Adrenal gland (tissue), 9 donors: ENCODE measurements at regions not wholly inside any gene's neighbourhood (a gene's known extent, or its start where the extent isn't known, plus 50 kb on each side); places are given as distances from the start of the nearest gene placed in this dataset.

Experiments used
- DNase-seq, 7 donors: peaks; one replicate each; pipeline ENCODE4 v3.0.0-alpha.2; 2019 to 2020
- H3K27ac ChIP-seq, 5 donors: fragments of 200-600 bp; sonication (generic) in 4 of 5; 1 replicate in 3 of 5; 2 replicates in 2 of 5; pipeline versions ENCODE4 v1.5.1 to v1.8.0; 2016 to 2020; ENCODE audit warnings: mild to moderate bottlenecking in 1 of 5
- H3K27me3 ChIP-seq: fragments of 200-600 bp; 2 replicates; pipeline ENCODE4 v1.8.0; 2021
- H3K36me3 ChIP-seq, 2 donors: fragments of 200-600 bp; replicated peaks in 1 of 2; 1 replicate in 1 of 2; 2 replicates in 1 of 2; pipeline versions ENCODE4 v1.5.1 to v1.8.0; 2018 to 2022
- H3K4me1 ChIP-seq, 2 donors: fragments of 200-600 bp; replicated peaks in 1 of 2; 1 replicate in 1 of 2; 2 replicates in 1 of 2; pipeline versions ENCODE4 v1.5.1 to v1.8.0; 2018 to 2021
- H3K4me3 ChIP-seq, 4 donors: fragments of 200-600 bp; sonication (generic) in 3 of 4; one replicate each; pipeline ENCODE4 v1.5.1; 2016 to 2018
- H3K9me3 ChIP-seq, 3 donors: fragments of 200-600 bp; sonication (generic) in 1 of 3; replicated peaks in 1 of 3; 1 replicate in 2 of 3; 2 replicates in 1 of 3; pipeline versions ENCODE4 v1.5.1 to v1.8.0; 2016 to 2021
- POLR2A ChIP-seq, 2 donors: fragments of 450-650 bp; IDR thresholded peaks; one replicate each; pipeline ENCODE4 v1.6.1; 2017; ENCODE audit warnings: antibody characterized with exemption in 2 of 2, mild to moderate bottlenecking in 2 of 2, moderate library complexity in 1 of 2
- WGBS, 4 donors: extraction: QIAGEN DNeasy Blood & Tissue Kit in 2 of 4; methylation state at CpG; one replicate each; pipeline versions ENCODE4 v1.1.5 to v1.1.7; 2013 to 2017; 5-methylcytosine and 5-hydroxymethylcytosine counted together
- intact Hi-C, 2 donors: fragments of 100-400 bp; cut with DNase I; formaldehyde crosslinking; loops; one replicate each; pipeline versions ENCODE4 v1.14.1 to v1.15.0; 2022 to 2023
- TF ChIP-seq, protein P1 (sequence below), 6 experiments: fragments of 450-650 bp in 4 of 6; fragments of 200-600 bp in 2 of 6; sonication (generic) in 1 of 6; IDR thresholded peaks; 1 replicate in 5 of 6; 2 replicates in 1 of 6; pipeline versions ENCODE4 v1.5.1 to v1.8.0; 2016 to 2021; ENCODE audit warnings: antibody characterized with exemption in 6 of 6, mild to moderate bottlenecking in 2 of 6, moderate library complexity in 1 of 6
- donor health status: healthy with polysubstance abuse.
- donor health status: Bipolar disorder and iron deficiency.
- donor health status: DM: yes; HTN: yes; CAD: no.
- donor health status: DM: no; HTN: no; CAD: no.
- donor health status: DM: no; HTN: no; CAD: no.

DNA sequence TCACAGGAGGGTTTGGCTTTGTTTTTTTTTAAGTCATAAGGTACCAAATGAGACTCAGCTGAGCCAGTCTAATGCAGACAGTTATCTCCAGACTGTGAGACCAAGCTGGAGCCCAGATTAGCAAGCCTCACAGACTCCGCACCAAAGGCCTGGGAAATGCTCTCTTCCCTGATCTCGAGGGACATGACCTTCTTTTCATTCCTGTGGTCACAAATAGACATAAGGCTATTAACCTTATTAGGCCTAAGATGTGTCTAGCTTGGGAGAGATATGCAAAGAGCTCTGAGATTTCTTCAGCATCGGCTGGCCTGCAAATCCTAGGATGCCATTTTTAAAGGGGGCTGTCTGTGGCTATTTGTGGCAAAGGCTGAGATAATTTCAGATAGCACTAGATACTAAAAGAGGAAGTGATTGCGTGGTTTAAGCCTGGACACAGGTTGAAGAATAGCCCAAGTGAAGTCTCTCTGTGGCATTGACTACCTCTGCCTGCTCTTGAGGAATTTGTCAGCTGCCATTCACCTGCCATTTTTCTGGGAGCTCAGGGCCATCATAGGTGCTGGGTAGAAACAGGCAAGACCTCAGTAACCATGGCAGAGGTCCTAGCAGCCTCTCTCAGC, 301.3 kb downstream of the SIPA1L2 start:
- Histone ChIP-seq H3K4me1 (no peaks in the 10 kb centered on the region), H3K36me3 (no peaks in the 10 kb centered on the region), H3K27me3 (no peaks in the 10 kb centered on the region), H3K27ac (no peak overlapping the region), H3K9me3 (no peaks in the 10 kb centered on the region), H3K4me3 (no peak overlapping the region)
- 48 to 78% (median 66%) methylated on average over 4 of the region's 4 CpGs for WGBS, 4 donors
- no peak for DNase-seq
- TF ChIP-seq, protein P1, sequence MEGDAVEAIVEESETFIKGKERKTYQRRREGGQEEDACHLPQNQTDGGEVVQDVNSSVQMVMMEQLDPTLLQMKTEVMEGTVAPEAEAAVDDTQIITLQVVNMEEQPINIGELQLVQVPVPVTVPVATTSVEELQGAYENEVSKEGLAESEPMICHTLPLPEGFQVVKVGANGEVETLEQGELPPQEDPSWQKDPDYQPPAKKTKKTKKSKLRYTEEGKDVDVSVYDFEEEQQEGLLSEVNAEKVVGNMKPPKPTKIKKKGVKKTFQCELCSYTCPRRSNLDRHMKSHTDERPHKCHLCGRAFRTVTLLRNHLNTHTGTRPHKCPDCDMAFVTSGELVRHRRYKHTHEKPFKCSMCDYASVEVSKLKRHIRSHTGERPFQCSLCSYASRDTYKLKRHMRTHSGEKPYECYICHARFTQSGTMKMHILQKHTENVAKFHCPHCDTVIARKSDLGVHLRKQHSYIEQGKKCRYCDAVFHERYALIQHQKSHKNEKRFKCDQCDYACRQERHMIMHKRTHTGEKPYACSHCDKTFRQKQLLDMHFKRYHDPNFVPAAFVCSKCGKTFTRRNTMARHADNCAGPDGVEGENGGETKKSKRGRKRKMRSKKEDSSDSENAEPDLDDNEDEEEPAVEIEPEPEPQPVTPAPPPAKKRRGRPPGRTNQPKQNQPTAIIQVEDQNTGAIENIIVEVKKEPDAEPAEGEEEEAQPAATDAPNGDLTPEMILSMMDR (IDR thresholded peaks at IDR 0.05): no peak
- TF ChIP-seq POLR2A (IDR thresholded peaks at IDR 0.05): no peak
- intact Hi-C loops: no loop called here

DNA sequence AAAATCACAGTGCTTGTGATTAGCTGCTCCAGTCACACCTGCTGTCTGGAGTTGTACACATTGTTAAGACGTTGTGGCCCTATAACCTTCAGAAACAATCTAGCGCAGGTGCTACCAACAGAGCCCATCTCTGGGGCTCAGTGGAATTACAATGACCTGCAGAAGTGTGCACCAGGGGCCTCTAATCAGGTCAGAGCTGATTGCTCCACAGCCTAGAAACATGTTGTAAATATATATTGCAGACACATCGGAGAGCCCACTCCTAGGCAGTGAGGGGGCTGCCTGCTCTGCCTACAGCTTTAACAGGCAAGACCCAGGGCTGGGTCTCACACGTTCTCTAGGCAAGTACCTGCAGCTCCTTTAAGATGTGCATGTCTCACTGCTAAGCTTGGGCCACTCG, 302.0 kb downstream of the SIPA1L2 start:
- intact Hi-C loops: no loop called here
- WGBS, 4 donors: 81 to 88% (median 83%) methylated on average over 3 to 5 of the region's 5 CpGs
- no peak for TF ChIP-seq POLR2A (IDR thresholded peaks at IDR 0.05)
- TF ChIP-seq, protein P1 (IDR thresholded peaks at IDR 0.05): no peak
- H3K27ac ChIP-seq: no peak overlapping the region
- H3K27me3 ChIP-seq: no peaks in the 10 kb centered on the region
- no peak overlapping the region for H3K4me3 ChIP-seq
- H3K4me1 ChIP-seq: no peaks in the 10 kb centered on the region
- no peak for DNase-seq
- H3K36me3 ChIP-seq: no peaks in the 10 kb centered on the region
- H3K9me3 ChIP-seq: no peaks in the 10 kb centered on the region

DNA sequence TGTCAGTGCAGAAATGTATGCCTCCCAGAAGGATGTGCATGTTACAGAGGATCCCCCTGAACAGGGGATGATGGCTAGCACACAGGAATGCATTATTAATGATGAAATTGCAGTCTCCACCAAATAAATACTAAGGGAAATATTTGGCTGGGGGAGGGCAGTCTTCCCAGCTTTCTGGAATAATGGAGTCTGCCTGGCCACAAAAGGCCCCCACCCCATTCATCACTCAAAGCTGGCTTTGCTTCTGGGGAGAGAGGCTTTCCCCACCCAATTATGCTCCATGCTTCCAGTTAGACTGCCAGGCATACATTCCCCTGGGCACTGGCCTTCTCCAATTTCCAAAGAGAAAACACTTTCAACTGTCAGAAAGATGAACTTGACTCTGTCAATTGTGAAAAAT, 302.7 kb downstream of the SIPA1L2 start:
- intact Hi-C loops: no loop called here
- DNase-seq: no peak

DNA sequence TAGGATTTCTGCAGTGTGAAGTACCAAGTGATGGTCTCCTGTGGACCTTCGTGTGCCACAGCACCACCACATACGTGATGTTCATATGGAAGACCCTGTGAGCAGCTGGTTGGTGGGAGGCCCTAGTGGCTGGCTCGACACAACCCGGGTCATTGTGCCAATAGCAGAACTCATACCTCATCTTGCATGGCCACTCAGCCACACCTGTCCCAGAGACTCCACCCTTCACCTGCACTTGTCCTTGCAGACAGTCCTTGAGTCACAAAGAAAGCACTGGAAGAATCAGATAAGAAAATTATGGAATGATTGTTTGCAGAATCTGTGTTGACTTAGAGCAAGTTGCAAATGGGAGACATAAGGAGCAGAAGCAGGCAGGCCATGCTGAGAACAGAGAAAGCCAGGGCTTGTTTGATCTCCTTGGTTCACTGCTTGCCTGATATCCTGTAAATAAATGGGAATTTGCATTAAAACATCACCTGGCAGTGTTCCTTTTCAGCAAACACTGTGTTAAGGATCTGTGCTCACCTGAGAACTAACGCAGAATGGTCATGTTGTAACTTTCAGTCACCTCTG, 307.7 kb downstream of the SIPA1L2 start:
- DNase-seq: no peak
- intact Hi-C loops: no loop called here
- 89 to 99% (median 92%) methylated on average over 5 of the region's 5 CpGs for WGBS, 4 donors
- TF ChIP-seq, protein P1 (IDR thresholded peaks at IDR 0.05): no peak
- no peak for TF ChIP-seq POLR2A (IDR thresholded peaks at IDR 0.05)
- H3K9me3 ChIP-seq: no peaks in the 10 kb centered on the region
- no peaks in the 10 kb centered on the region for H3K4me1 ChIP-seq
- H3K27me3 ChIP-seq: no peaks in the 10 kb centered on the region
- H3K27ac ChIP-seq: no peak overlapping the region
- H3K4me3 ChIP-seq: no peak overlapping the region
- no peaks in the 10 kb centered on the region for H3K36me3 ChIP-seq

More for the DNA sequence above, 302.7 kb downstream of the SIPA1L2 start:
- no peaks in the 10 kb centered on the region for H3K36me3 ChIP-seq
- no peak overlapping the region for H3K4me3 ChIP-seq
- H3K27me3 ChIP-seq: no peaks in the 10 kb centered on the region
- TF ChIP-seq POLR2A (IDR thresholded peaks at IDR 0.05): no peak
- TF ChIP-seq, protein P1 (IDR thresholded peaks at IDR 0.05): no peak
- H3K4me1 ChIP-seq: no peaks in the 10 kb centered on the region
- no peaks in the 10 kb centered on the region for H3K9me3 ChIP-seq
- H3K27ac ChIP-seq: no peak overlapping the region
